Right lobe of liver (tissue), 4 donors: ENCODE measurements at regions not wholly inside any gene's neighbourhood (a gene's known extent, or its start where the extent isn't known, plus 50 kb on each side); places are given as distances from the start of the nearest gene placed in this dataset.

ENCODE experiments used
- POLR2A ChIP-seq: fragments of 450-650 bp; IDR thresholded peaks from one replicate; pipeline ENCODE4 v1.6.1; 2017; ENCODE audit warnings: antibody characterized with exemption, mild to moderate bottlenecking
- TF ChIP-seq, protein P1 (sequence below), 4 donors: fragments of 200-600 bp in 3 of 4; fragments of 450-650 bp in 1 of 4; IDR thresholded peaks; one replicate each; pipeline versions ENCODE4 v1.5.1 to v1.8.0; 2016 to 2022; ENCODE audit warnings: antibody characterized with exemption in 4 of 4, mild to moderate bottlenecking in 2 of 4
- donor health status: DM: no; HTN: no; CAD: no.
- donor health status: DM: no; HTN: no; CAD: no.
- donor health status: DM: no; HTN: yes; CAD: no.

DNA sequence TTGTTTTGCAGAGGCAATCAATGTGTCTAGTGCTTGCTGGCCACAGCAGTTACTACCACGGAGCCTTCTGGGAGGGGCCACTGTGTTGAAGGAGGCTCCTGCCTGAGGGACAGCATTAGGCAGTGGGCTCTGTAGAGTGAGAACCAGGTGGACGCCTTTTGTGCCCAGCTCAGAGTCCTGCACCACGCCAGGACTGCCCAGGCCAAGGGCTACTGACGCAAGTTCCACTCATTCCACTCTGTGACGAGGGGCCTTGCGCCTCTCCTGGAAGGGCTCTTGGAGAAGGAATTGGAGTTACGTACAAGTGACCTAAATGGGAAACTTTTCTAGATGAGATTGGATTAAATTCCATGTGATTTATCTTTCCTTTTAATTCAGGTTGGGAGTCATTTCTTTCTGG is 102.8 kb upstream of the MAGEE2 start:
- TF ChIP-seq, protein P1, sequence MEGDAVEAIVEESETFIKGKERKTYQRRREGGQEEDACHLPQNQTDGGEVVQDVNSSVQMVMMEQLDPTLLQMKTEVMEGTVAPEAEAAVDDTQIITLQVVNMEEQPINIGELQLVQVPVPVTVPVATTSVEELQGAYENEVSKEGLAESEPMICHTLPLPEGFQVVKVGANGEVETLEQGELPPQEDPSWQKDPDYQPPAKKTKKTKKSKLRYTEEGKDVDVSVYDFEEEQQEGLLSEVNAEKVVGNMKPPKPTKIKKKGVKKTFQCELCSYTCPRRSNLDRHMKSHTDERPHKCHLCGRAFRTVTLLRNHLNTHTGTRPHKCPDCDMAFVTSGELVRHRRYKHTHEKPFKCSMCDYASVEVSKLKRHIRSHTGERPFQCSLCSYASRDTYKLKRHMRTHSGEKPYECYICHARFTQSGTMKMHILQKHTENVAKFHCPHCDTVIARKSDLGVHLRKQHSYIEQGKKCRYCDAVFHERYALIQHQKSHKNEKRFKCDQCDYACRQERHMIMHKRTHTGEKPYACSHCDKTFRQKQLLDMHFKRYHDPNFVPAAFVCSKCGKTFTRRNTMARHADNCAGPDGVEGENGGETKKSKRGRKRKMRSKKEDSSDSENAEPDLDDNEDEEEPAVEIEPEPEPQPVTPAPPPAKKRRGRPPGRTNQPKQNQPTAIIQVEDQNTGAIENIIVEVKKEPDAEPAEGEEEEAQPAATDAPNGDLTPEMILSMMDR (IDR thresholded peaks at IDR 0.05), result no peak
- TF ChIP-seq POLR2A, result no peak
